ENCODE measurements at regions not wholly inside any gene's neighbourhood (a gene's known extent, or its start where the extent isn't known, plus 50 kb on each side); places are given as distances from the start of the nearest gene placed in this dataset.

DNA sequence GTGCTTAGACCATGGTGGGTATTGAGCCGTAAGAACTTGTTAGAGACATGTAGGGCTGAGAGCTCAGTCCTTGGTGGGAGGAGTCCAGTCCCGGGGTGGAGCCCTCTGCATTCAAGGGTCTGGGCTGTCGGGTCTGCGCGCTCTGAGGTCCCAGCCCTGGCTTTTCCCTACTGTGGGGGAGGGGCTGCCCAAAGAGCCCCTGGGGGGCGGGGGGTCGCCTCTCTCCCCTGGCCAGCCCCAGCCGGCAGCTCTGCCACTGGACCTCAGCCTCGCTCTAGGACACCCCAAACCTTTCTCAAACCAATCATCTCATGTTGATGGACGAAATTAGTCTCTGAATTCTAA, 1006.4 kb downstream of the BRD1 start:
- TF ChIP-seq SOX6 (IDR thresholded peaks at IDR 0.05) (no peak), SOX6 (CRISPR knock-in tag; IDR thresholded peaks at IDR 0.05) (no peak), RELA (CRISPR knock-in tag; IDR thresholded peaks at IDR 0.05) (no peak), ZNF652 (CRISPR knock-in tag; IDR thresholded peaks at IDR 0.05; ENCODE audit: borderline replicate concordance, low read depth) (no peak), CTCF (CRISPR knock-in tag; IDR thresholded peaks at IDR 0.05) (no peak), SAFB2 (CRISPR knock-in tag; IDR thresholded peaks at IDR 0.05; ENCODE audit: borderline replicate concordance, low read depth) (no peak), XRCC5 (optimal IDR thresholded peaks at IDR 0.05; ENCODE audit: low read length) (no peak), JUND (CRISPR knock-in tag; IDR thresholded peaks at IDR 0.05) (no peak), ATF7-NPFF (CRISPR knock-in tag; IDR thresholded peaks at IDR 0.05; ENCODE audit: low read depth) (no peak), ASH2L (IDR thresholded peaks at IDR 0.05; ENCODE audit: insufficient read length, low read depth, low read length) (no peak), NFIB (CRISPR knock-in tag; IDR thresholded peaks at IDR 0.05; ENCODE audit: borderline replicate concordance) (no peak), ZNF33B (CRISPR knock-in tag; IDR thresholded peaks at IDR 0.05) (no peak), NR2F1 (CRISPR knock-in tag; IDR thresholded peaks at IDR 0.05) (no peak), BCL3 (CRISPR knock-in tag; IDR thresholded peaks at IDR 0.05) (no peak)
- TF ChIP-seq, protein P1, sequence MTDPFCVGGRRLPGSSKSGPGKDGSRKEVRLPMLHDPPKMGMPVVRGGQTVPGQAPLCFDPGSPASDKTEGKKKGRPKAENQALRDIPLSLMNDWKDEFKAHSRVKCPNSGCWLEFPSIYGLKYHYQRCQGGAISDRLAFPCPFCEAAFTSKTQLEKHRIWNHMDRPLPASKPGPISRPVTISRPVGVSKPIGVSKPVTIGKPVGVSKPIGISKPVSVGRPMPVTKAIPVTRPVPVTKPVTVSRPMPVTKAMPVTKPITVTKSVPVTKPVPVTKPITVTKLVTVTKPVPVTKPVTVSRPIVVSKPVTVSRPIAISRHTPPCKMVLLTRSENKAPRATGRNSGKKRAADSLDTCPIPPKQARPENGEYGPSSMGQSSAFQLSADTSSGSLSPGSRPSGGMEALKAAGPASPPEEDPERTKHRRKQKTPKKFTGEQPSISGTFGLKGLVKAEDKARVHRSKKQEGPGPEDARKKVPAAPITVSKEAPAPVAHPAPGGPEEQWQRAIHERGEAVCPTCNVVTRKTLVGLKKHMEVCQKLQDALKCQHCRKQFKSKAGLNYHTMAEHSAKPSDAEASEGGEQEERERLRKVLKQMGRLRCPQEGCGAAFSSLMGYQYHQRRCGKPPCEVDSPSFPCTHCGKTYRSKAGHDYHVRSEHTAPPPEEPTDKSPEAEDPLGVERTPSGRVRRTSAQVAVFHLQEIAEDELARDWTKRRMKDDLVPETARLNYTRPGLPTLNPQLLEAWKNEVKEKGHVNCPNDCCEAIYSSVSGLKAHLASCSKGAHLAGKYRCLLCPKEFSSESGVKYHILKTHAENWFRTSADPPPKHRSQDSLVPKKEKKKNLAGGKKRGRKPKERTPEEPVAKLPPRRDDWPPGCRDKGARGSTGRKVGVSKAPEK (CRISPR knock-in tag; IDR thresholded peaks at IDR 0.05; ENCODE audit: borderline replicate concordance) = no peak

Measured in HepG2 (cell line).